Kidney epithelial cell (primary cell): ENCODE measurements at regions not wholly inside any gene's neighbourhood (a gene's known extent, or its start where the extent isn't known, plus 50 kb on each side); places are given as distances from the start of the nearest gene placed in this dataset.

Source experiments
- DNase-seq: peaks from one replicate; pipeline ENCODE4 v3.0.0-alpha.2; 2010; ENCODE audit warnings: low read depth
- H3K27me3 ChIP-seq: 2 replicates; pipeline ENCODE4 v1.6.0; 2011; ENCODE audit warnings: low read length; ENCODE audit not compliant: control insufficient read depth, insufficient read depth
- H3K36me3 ChIP-seq: 2 replicates; pipeline ENCODE4 v1.5.1; 2011; ENCODE audit warnings: low read length; ENCODE audit not compliant: control insufficient read depth, insufficient read depth
- H3K4me3 ChIP-seq: 2 replicates; pipeline ENCODE4 v1.5.1; 2011; ENCODE audit warnings: low read depth, mild to moderate bottlenecking, control low read depth, low read length
- TF ChIP-seq, protein P1 (sequence below): IDR thresholded peaks from 2 replicates; pipeline ENCODE4 v1.5.1; 2011; ENCODE audit warnings: mild to moderate bottlenecking, moderate library complexity, low read length, control low read depth, inconsistent platforms; ENCODE audit not compliant: insufficient read depth, poor library complexity, severe bottlenecking

DNA sequence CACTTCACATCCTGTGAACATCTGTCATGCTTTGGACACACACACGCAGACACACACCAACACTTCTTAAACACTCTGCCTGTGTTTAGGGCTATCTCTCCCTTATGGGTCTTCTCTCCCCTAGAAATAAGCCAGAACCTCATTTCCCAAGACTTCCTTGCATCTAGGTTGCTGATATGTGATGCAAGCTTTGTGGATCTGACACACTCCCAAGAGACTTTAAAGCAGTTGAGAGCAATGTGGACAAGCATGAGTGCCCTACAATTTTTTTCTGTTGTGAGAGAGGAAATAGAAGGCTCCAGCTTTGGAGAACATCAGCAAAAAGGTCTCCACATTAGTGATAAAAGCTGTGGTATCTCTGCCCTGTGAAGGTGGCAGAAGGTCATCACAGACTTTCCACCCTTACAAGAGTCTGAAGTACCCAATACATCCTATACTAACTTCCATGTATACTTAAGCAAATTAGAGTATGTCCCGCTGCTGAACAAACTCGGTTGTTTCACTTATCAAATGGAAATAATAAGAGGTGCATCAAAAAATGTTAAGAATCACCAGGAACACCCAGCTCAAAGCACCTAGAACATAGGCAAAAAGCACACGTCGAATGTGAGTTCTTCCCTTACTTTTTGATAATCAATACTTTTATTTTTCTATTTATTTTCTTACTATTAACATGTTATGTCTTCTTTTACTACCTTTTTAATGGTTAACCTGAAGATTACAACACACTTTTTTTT lies 267.6 kb downstream of the SETD4 start:
- Histone ChIP-seq H3K27me3 (no peaks in the 10 kb centered on the region), H3K4me3 (no peak overlapping the region), H3K36me3 (no peaks in the 10 kb centered on the region)
- TF ChIP-seq, protein P1, sequence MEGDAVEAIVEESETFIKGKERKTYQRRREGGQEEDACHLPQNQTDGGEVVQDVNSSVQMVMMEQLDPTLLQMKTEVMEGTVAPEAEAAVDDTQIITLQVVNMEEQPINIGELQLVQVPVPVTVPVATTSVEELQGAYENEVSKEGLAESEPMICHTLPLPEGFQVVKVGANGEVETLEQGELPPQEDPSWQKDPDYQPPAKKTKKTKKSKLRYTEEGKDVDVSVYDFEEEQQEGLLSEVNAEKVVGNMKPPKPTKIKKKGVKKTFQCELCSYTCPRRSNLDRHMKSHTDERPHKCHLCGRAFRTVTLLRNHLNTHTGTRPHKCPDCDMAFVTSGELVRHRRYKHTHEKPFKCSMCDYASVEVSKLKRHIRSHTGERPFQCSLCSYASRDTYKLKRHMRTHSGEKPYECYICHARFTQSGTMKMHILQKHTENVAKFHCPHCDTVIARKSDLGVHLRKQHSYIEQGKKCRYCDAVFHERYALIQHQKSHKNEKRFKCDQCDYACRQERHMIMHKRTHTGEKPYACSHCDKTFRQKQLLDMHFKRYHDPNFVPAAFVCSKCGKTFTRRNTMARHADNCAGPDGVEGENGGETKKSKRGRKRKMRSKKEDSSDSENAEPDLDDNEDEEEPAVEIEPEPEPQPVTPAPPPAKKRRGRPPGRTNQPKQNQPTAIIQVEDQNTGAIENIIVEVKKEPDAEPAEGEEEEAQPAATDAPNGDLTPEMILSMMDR, result no peak
- no peak for DNase-seq

- TF ChIP-seq, protein P1, result no peak
- no peak overlapping the region for H3K4me3 ChIP-seq
- no peaks in the 10 kb centered on the region for H3K27me3 ChIP-seq
- DNase-seq, result no peak
- H3K36me3 ChIP-seq, result no peaks in the 10 kb centered on the region
Measured at GRCh38 chr21:35791541-35792325, 268.6 kb downstream of the SETD4 start.

GRCh38 chr21:35783721-35784120 lies 276.6 kb downstream of the SETD4 start:
- Histone ChIP-seq H3K36me3 (no peaks in the 10 kb centered on the region), H3K4me3 (no peak overlapping the region), H3K27me3 (no peaks in the 10 kb centered on the region)
- TF ChIP-seq, protein P1, result no peak
- DNase-seq, result no peak

GRCh38 chr21:35782667-35783066 lies 277.7 kb downstream of the SETD4 start:
- DNase-seq, result no peak
- no peaks in the 10 kb centered on the region for H3K36me3 ChIP-seq

GRCh38 chr21:35780983-35781382 lies 279.3 kb downstream of the SETD4 start:
- DNase-seq, result no peak
- no peaks in the 10 kb centered on the region for H3K36me3 ChIP-seq
- no peaks in the 10 kb centered on the region for H3K27me3 ChIP-seq
- no peak overlapping the region for H3K4me3 ChIP-seq
- TF ChIP-seq, protein P1, result no peak

More at GRCh38 chr21:35782667-35783066, 277.7 kb downstream of the SETD4 start:
- H3K27me3 ChIP-seq, result no peaks in the 10 kb centered on the region
- no peak overlapping the region for H3K4me3 ChIP-seq
- TF ChIP-seq, protein P1, result no peak
